ENCODE measurements at regions not wholly inside any gene's neighbourhood (a gene's known extent, or its start where the extent isn't known, plus 50 kb on each side); places are given as distances from the start of the nearest gene placed in this dataset.
A peak's percentile ranks its signal among the peaks of the same experiment; 100 is the strongest.

DNA sequence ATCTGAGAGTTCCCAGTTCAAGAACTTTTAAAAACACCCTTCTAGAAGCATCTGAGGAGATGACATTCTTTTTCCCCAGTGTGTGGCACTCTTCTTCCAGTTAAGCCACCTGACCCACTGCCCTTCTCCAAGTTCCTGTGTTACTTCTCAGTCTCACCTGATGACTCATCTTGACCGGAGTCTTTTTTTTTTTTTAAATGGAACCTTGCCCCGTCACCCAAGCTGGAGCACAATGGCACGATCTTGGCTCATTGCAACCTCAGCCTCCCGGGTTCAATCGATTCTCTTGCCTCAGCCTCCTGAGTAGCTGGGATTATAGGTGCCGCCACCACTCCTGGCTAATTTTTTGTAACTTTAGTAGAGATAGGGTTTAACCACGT, 224.1 kb upstream of the DAB2 start:
- TF ChIP-seq, protein P1, sequence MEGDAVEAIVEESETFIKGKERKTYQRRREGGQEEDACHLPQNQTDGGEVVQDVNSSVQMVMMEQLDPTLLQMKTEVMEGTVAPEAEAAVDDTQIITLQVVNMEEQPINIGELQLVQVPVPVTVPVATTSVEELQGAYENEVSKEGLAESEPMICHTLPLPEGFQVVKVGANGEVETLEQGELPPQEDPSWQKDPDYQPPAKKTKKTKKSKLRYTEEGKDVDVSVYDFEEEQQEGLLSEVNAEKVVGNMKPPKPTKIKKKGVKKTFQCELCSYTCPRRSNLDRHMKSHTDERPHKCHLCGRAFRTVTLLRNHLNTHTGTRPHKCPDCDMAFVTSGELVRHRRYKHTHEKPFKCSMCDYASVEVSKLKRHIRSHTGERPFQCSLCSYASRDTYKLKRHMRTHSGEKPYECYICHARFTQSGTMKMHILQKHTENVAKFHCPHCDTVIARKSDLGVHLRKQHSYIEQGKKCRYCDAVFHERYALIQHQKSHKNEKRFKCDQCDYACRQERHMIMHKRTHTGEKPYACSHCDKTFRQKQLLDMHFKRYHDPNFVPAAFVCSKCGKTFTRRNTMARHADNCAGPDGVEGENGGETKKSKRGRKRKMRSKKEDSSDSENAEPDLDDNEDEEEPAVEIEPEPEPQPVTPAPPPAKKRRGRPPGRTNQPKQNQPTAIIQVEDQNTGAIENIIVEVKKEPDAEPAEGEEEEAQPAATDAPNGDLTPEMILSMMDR (conservative IDR thresholded peaks at IDR 0.05; ENCODE audit: low read depth, low read length) = peak; percentile 1
- DNase-seq (ENCODE audit: low read depth) = no peak
- H3K4me3 ChIP-seq (ENCODE audit: low read length) = no peak overlapping the region

DNA sequence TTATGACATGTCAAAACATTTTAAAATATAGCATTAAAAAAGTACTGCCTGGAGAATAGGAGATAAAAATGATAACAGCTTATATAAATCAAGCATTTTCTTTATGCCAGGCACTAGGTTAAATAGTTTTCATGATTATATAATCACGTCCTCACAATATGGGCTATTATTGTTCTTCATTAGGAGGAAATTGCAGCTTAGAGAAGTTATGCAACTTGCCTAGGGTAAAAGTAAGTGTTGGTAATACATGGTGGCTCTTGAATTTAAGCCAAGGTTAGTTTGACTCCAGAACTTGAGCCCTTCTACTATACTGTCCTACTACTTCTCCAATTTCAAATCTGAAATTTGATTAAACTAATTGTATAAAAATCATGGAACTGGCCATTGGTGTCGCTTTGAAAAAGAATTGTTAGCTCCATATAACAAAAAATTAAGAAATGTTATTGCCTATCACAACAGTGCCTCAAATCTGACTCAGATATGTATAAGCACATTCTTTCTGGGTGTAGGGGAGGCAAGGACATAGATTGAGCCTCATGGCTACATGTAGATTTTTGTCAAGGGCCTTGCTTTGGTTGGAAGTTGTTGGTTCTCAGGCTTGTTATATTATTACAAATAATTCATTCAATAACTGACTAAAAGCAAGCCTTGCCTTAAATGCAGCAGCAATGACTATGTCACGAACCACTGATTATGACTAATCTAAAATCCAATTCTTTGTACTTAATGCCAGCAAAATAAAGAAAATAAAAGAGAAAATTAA, 223.5 kb upstream of the DAB2 start:
- DNase-seq (ENCODE audit: low read depth) = no peak
- TF ChIP-seq, protein P1 (conservative IDR thresholded peaks at IDR 0.05; ENCODE audit: low read depth, low read length) = no peak
- H3K4me3 ChIP-seq (ENCODE audit: low read length) = no peak overlapping the region

DNA sequence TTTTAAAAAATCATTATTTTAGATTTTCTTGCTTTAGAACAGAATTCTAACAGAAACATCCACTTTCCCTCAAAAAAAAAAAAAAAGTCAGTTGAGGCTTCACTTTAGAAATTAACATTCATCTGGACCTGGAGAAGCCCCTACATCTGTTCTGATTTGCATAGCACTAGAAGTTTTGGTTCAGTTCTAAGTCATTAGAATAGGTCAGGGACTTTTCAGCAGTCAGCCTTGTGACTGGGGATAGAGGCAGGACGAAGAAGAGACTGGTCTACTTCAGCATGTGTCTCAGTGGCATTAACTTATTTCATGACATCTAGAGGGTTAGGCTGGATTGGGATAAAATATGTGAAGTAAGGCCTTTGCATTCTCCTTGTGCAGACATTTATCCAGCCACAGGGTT, 215.8 kb upstream of the DAB2 start:
- no peak for DNase-seq (ENCODE audit: low read depth)
- no peak overlapping the region for H3K4me3 ChIP-seq (ENCODE audit: low read length)
- TF ChIP-seq, protein P1 (conservative IDR thresholded peaks at IDR 0.05; ENCODE audit: low read depth, low read length) = no peak

DNA sequence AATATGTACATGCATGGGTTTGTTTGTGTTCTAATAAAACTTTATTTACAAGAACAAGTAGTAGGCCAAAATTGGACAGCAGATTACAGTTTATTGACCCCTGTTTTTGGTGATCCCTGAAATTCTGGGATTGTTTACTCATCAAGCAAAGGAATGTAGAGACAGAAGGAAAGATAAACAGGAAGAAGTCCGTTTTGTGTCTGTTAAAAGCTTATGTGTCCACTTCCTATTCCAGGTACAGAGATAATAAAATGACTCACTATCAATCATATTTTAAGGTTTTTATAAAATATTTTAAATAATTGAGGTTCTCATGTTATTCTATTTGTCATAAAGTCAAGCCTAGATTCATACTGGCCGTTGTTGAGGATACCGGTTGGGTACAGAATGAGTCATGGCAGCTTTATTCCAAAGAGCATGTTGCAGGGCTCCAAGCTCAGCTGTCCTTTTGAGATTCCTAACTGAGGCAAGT, 214.9 kb upstream of the DAB2 start:
- TF ChIP-seq, protein P1 (conservative IDR thresholded peaks at IDR 0.05; ENCODE audit: low read depth, low read length) = no peak

DNA sequence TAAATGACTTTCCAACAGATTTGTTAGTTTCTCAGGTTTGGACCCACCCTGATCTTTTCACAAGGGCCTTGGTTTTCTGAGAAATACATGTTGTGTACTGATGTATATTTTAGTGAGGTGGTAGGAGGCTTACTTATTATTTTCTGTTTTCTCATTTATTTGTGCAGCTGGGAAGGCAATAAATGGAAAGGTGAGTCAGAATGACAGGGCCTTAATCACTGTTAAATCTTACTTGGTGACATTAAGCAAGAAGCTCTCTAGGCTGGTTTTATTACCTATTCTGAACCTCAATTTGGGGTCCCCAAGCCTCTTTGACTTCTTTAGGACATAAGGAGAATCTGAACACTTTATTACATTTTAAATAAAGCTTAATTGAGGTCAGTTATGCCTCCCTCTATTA, 214.0 kb upstream of the DAB2 start:
- TF ChIP-seq, protein P1 (conservative IDR thresholded peaks at IDR 0.05; ENCODE audit: low read depth, low read length) = no peak
- no peak for DNase-seq (ENCODE audit: low read depth)
- H3K4me3 ChIP-seq (ENCODE audit: low read length) = no peak overlapping the region

More for the DNA sequence above, 214.9 kb upstream of the DAB2 start:
- no peak overlapping the region for H3K4me3 ChIP-seq (ENCODE audit: low read length)
- no peak for DNase-seq (ENCODE audit: low read depth)

DNA sequence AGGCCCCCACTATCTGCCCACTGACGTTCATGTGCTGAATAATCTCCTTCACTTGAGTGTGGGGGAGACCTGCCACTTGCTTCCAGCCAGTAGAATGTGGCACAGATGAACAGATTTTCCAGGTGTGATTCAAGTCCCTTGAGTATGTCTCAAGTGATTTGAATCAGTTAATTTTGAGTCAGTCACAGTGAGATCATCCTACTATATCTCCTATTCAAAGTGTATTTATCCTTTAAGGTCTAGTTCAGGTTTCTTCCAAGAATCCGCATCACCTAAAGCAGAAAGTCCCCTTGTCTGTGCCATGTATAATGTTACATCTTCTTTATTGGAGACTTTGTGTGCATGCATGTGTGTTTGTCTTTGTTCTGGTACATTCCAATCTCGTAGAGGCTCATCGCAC, 208.3 kb upstream of the DAB2 start:
- DNase-seq (ENCODE audit: low read depth) = no peak
- no peak overlapping the region for H3K4me3 ChIP-seq (ENCODE audit: low read length)
- TF ChIP-seq, protein P1 (conservative IDR thresholded peaks at IDR 0.05; ENCODE audit: low read depth, low read length) = no peak

DNA sequence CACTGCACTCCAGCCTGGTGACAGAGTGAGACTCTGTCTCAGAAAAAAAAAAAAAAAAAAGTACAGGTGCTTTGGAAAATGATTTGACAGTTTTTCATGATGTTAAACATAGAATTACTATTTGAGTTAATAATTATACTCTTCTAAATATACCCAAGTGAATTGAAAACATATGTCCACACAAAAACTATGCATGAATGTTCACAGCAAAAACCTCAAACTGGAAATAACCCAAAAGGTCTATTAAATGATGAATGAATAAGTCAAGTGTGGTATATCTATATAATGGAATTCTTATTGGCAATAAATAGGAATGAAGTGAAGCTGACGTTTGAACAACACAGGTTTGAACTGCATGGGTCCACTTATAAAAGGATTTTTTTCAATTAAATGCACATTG, 207.2 kb upstream of the DAB2 start:
- no peak overlapping the region for H3K4me3 ChIP-seq (ENCODE audit: low read length)
- DNase-seq (ENCODE audit: low read depth) = no peak
- TF ChIP-seq, protein P1 (conservative IDR thresholded peaks at IDR 0.05; ENCODE audit: low read depth, low read length) = no peak

Data from retinal pigment epithelial cell (primary cell).